Keratinocyte (primary cell): ENCODE measurements at regions not wholly inside any gene's neighbourhood (a gene's known extent, or its start where the extent isn't known, plus 50 kb on each side); places are given as distances from the start of the nearest gene placed in this dataset.

Source experiments
- DNase-seq: peaks from one replicate; pipeline ENCODE4 v3.0.0-alpha.2; 2011; ENCODE audit warnings: low read depth, missing footprints, low spot score
- FAIRE-seq: peaks from 2 replicates; lab custom pipeline; 2011; peaks lifted over from hg19 to GRCh38; lab: Jason Lieb, UNC
- H2AFZ ChIP-seq: 2 replicates; pipeline ENCODE4 v1.6.0; 2012; ENCODE audit warnings: low read length, control low read depth, inconsistent platforms; ENCODE audit not compliant: control insufficient read depth
- H3K27ac ChIP-seq: 2 replicates; pipeline ENCODE4 v1.5.1; 2011; ENCODE audit warnings: low read length; ENCODE audit not compliant: control insufficient read depth, insufficient read depth
- H3K27me3 ChIP-seq: 3 replicates; pipeline ENCODE4 v1.6.0; 2011; ENCODE audit warnings: low read length; ENCODE audit not compliant: control insufficient read depth, insufficient read depth; ENCODE audit errors: extremely low read depth
- H3K36me3 ChIP-seq, 2 experiments: 2 replicates in 1 of 2; 3 replicates in 1 of 2; pipeline ENCODE4 v1.5.1; 2011; ENCODE audit warnings: low read length in 2 of 2, mild to moderate bottlenecking in 1 of 2; ENCODE audit not compliant: control insufficient read depth in 2 of 2, insufficient read depth in 2 of 2; ENCODE audit errors: extremely low read depth in 1 of 2
- H3K4me1 ChIP-seq: 3 replicates; pipeline ENCODE4 v1.5.1; 2011; ENCODE audit warnings: low read length; ENCODE audit not compliant: control insufficient read depth, insufficient read depth; ENCODE audit errors: extremely low read depth
- H3K4me2 ChIP-seq: 3 replicates; pipeline ENCODE4 v1.6.0; 2011; ENCODE audit warnings: low read depth, low read length; ENCODE audit not compliant: control insufficient read depth, insufficient read depth; ENCODE audit errors: extremely low read depth
- H3K4me3 ChIP-seq, 3 experiments: fragments of 200-600 bp in 1 of 3; sonication (generic) in 1 of 3; 2 replicates in 2 of 3; 3 replicates in 1 of 3; pipeline ENCODE4 v1.5.1; 2011 to 2016; ENCODE audit warnings: low read length in 3 of 3, mild to moderate bottlenecking in 3 of 3, control low read depth in 2 of 3, inconsistent platforms in 1 of 3, low read depth in 1 of 3, mixed read lengths in 1 of 3, mixed run types in 1 of 3, moderate library complexity in 1 of 3; ENCODE audit not compliant: control insufficient read depth in 2 of 3, insufficient read depth in 2 of 3; ENCODE audit errors: extremely low read depth in 1 of 3
- H3K79me2 ChIP-seq: 2 replicates; pipeline ENCODE4 v1.6.0; 2012; ENCODE audit warnings: low read length; ENCODE audit not compliant: control insufficient read depth, insufficient read depth
- H3K9ac ChIP-seq: 3 replicates; pipeline ENCODE4 v1.6.0; 2011; ENCODE audit warnings: low read length; ENCODE audit not compliant: control insufficient read depth, insufficient read depth; ENCODE audit errors: extremely low read depth
- H3K9me1 ChIP-seq: 3 replicates; pipeline ENCODE4 v1.6.0; 2011; ENCODE audit warnings: low read length; ENCODE audit not compliant: control insufficient read depth, insufficient read depth; ENCODE audit errors: extremely low read depth
- H3K9me3 ChIP-seq: 2 replicates; pipeline ENCODE4 v1.5.1; 2012; ENCODE audit warnings: low read depth, low read length; ENCODE audit not compliant: control insufficient read depth
- H4K20me1 ChIP-seq: 3 replicates; pipeline ENCODE4 v1.6.0; 2011; ENCODE audit warnings: low read length; ENCODE audit not compliant: control insufficient read depth, insufficient read depth; ENCODE audit errors: extremely low read depth
- CTCF ChIP-seq, 3 experiments: IDR thresholded peaks in 1 of 3; conservative IDR thresholded peaks in 1 of 3; optimal IDR thresholded peaks in 1 of 3; 2 replicates in 2 of 3; 3 replicates in 1 of 3; pipeline versions ENCODE3 to v1.5.1; 2011; ENCODE audit warnings: low read length in 3 of 3, mild to moderate bottlenecking in 3 of 3, moderate library complexity in 2 of 3, control low read depth in 1 of 3, inconsistent platforms in 1 of 3; ENCODE audit not compliant: insufficient read depth in 2 of 3; ENCODE audit errors: extremely low read depth in 1 of 3
- EZH2 ChIP-seq: IDR thresholded peaks from one replicate; pipeline ENCODE4 v1.6.1; 2012; ENCODE audit warnings: inconsistent platforms, mild to moderate bottlenecking, low read length, moderate library complexity
- dilution Hi-C: fragments of 300-500 bp; cut with MboI; formaldehyde crosslinking; loops from one replicate; pipeline ENCODE4 v1.7.0; 2020; ENCODE audit warnings: low sequenced_read_pairs; ENCODE audit not compliant: extremely low pct_ligation_motif_present

GRCh38 chr1:218659911-218660677 lies 315.0 kb downstream of the TGFB2 start:
- H4K20me1 ChIP-seq = no peaks in the 10 kb centered on the region
- H3K4me1 ChIP-seq = peaks cover 51% of the 10 kb centered on the region
- no peaks in the 10 kb centered on the region for H3K36me3 ChIP-seq
- dilution Hi-C loops = no loop called here
- H3K9me3 ChIP-seq = no peaks in the 10 kb centered on the region
- no peak overlapping the region for H3K4me3 ChIP-seq
- TF ChIP-seq EZH2 (no peak), CTCF (optimal IDR thresholded peaks at IDR 0.05 in 1 of 3, IDR thresholded peaks at IDR 0.05 in 1 of 3, conservative IDR thresholded peaks at IDR 0.05 in 1 of 3; ENCODE audit: extremely low read depth in 1 of 3, insufficient read depth in 2 of 3, low read length in 3 of 3) (no peak)
- no peaks in the 10 kb centered on the region for H3K27me3 ChIP-seq
- H3K9me1 ChIP-seq = no peaks in the 10 kb centered on the region
- peak overlapping the region; percentile 71 for H3K27ac ChIP-seq
- no peak overlapping the region for H2AFZ ChIP-seq
- peak; percentile 13 for FAIRE-seq
- H3K79me2 ChIP-seq = no peaks in the 10 kb centered on the region
- no peak for DNase-seq
- H3K9ac ChIP-seq = no peak overlapping the region
- peak overlapping the region; percentile 39 for H3K4me2 ChIP-seq

- H3K79me2 ChIP-seq = no peaks in the 10 kb centered on the region
- dilution Hi-C loops = no loop called here
- H3K4me1 ChIP-seq = peaks cover 55% of the 10 kb centered on the region
- no peak overlapping the region for H3K9ac ChIP-seq
- no peaks in the 10 kb centered on the region for H4K20me1 ChIP-seq
- no peaks in the 10 kb centered on the region for H3K9me1 ChIP-seq
- H3K27ac ChIP-seq = peak overlapping the region; percentile 71
- H3K4me2 ChIP-seq = peak overlapping the region; percentile 39
- no peak overlapping the region for H2AFZ ChIP-seq
- H3K27me3 ChIP-seq = no peaks in the 10 kb centered on the region
- H3K36me3 ChIP-seq = no peaks in the 10 kb centered on the region
- DNase-seq (peak; percentile 59), FAIRE-seq (peak; percentile 90)
- H3K9me3 ChIP-seq = no peaks in the 10 kb centered on the region
- no peak overlapping the region for H3K4me3 ChIP-seq
- TF ChIP-seq CTCF (optimal IDR thresholded peaks at IDR 0.05 in 1 of 3, IDR thresholded peaks at IDR 0.05 in 1 of 3, conservative IDR thresholded peaks at IDR 0.05 in 1 of 3; ENCODE audit: extremely low read depth in 1 of 3, insufficient read depth in 2 of 3, low read length in 3 of 3) (no peak), EZH2 (no peak)
Observed at GRCh38 chr1:218660678-218661053, 315.5 kb downstream of the TGFB2 start.
